ENCODE measurements at regions not wholly inside any gene's neighbourhood (a gene's known extent, or its start where the extent isn't known, plus 50 kb on each side); places are given as distances from the start of the nearest gene placed in this dataset.

DNA sequence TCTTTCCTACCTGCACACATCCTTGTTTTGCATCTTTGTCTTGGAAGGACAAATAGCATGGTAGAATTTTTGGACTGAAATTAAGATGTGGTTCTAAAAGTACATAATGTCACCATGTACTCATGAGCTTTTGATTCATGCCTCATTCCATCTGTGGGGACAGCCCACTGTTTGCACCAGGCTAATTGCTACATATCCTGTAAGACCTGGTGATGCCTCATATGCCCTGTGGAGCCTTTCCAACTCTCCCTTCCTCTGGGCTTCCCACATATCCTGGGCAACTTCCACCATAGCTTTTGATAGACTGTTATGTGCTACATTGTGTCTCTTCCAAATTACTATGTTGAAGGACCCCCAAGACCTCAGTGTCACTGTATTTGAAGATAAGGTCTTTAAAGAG, 213.6 kb upstream of the PREP start:
- TF ChIP-seq SIN3A (IDR thresholded peaks at IDR 0.05; ENCODE audit: borderline replicate concordance, low read depth, low read length) (no peak), CTCF (IDR thresholded peaks at IDR 0.05) (no peak), FOXM1 (IDR thresholded peaks at IDR 0.05; ENCODE audit: low read depth) (no peak), POLR2AphosphoS5 (IDR thresholded peaks at IDR 0.05; ENCODE audit: low read depth, low read length) (no peak), YY1 (IDR thresholded peaks at IDR 0.05; ENCODE audit: low read depth) (no peak), ELF1 (IDR thresholded peaks at IDR 0.05) (no peak), MAX (IDR thresholded peaks at IDR 0.05; ENCODE audit: low read depth) (no peak), EP300 (IDR thresholded peaks at IDR 0.05; ENCODE audit: borderline replicate concordance in 1 of 2, low read depth in 1 of 2, low read length in 1 of 2) (no peak), CHD2 (IDR thresholded peaks at IDR 0.05; ENCODE audit: low read length, partially characterized antibody) (no peak), GABPA (IDR thresholded peaks at IDR 0.05; ENCODE audit: low read depth) (no peak)
